Suprapubic skin (tissue), 4 donors: ENCODE measurements at regions not wholly inside any gene's neighbourhood (a gene's known extent, or its start where the extent isn't known, plus 50 kb on each side); places are given as distances from the start of the nearest gene placed in this dataset.
"Not testable (repeated sequence)": the region's sequence is repeated elsewhere in the genome, so short reads cannot be mapped to it uniquely, and the experiment has no call there.

ENCODE experiments used
- DNase-seq, 2 donors: peaks; one replicate each; pipeline ENCODE4 v3.0.0-alpha.2; 2019; ENCODE audit warnings: low spot score in 2 of 2
- H3K27ac ChIP-seq: fragments of 200-600 bp; sonication (generic); one replicate; pipeline ENCODE4 v1.5.1; 2019
- H3K27me3 ChIP-seq: fragments of 200-600 bp; sonication (generic); one replicate; pipeline ENCODE4 v1.5.1; 2019
- H3K36me3 ChIP-seq: fragments of 200-600 bp; sonication (generic); one replicate; pipeline ENCODE4 v1.5.1; 2019
- H3K4me1 ChIP-seq: fragments of 200-600 bp; sonication (generic); one replicate; pipeline ENCODE4 v1.5.1; 2019
- H3K4me3 ChIP-seq: fragments of 200-600 bp; sonication (generic); one replicate; pipeline ENCODE4 v1.5.1; 2019; ENCODE audit warnings: mild to moderate bottlenecking
- H3K9me3 ChIP-seq: fragments of 200-600 bp; sonication (generic); one replicate; pipeline ENCODE4 v1.5.1; 2019
- CTCF ChIP-seq, 2 donors: fragments of 200-600 bp in 1 of 2; fragments of 450-650 bp in 1 of 2; sonication (generic) in 1 of 2; IDR thresholded peaks; one replicate each; pipeline ENCODE4 v1.5.1; 2016 to 2019; ENCODE audit warnings: antibody characterized with exemption in 2 of 2, mild to moderate bottlenecking in 1 of 2, moderate library complexity in 1 of 2
- EP300 ChIP-seq: sonication (generic); formaldehyde crosslinking; IDR thresholded peaks from one replicate; pipeline ENCODE4 v1.6.1; 2017; ENCODE audit warnings: antibody characterized with exemption
- POLR2A ChIP-seq, 2 donors: fragments of 450-650 bp; IDR thresholded peaks; one replicate each; pipeline ENCODE4 v1.6.1; 2017; ENCODE audit warnings: antibody characterized with exemption in 2 of 2, mild to moderate bottlenecking in 2 of 2, moderate library complexity in 2 of 2
- POLR2AphosphoS5 ChIP-seq, 3 donors: sonication (generic); formaldehyde crosslinking; IDR thresholded peaks; one replicate each; pipeline ENCODE4 v1.6.1; 2017; ENCODE audit warnings: antibody characterized with exemption in 3 of 3
- WGBS: methylation state at CpG from one replicate; pipeline ENCODE4 v1.1.5; 2018; 5-methylcytosine and 5-hydroxymethylcytosine counted together

- H3K27ac ChIP-seq, result no peak overlapping the region
- H3K36me3 ChIP-seq, result no peaks in the 10 kb centered on the region
- DNase-seq, result no peak
- no peaks in the 10 kb centered on the region for H3K9me3 ChIP-seq
- H3K27me3 ChIP-seq, result no peaks in the 10 kb centered on the region
- H3K4me3 ChIP-seq, result no peak overlapping the region
- no peaks in the 10 kb centered on the region for H3K4me1 ChIP-seq
- 38% methylated on average over 4 of the region's 4 CpGs for WGBS
- TF ChIP-seq CTCF (IDR thresholded peaks at IDR 0.05), result no peak
- no peak for TF ChIP-seq POLR2A (IDR thresholded peaks at IDR 0.05)
- no peak for TF ChIP-seq EP300
- no peak for TF ChIP-seq POLR2AphosphoS5 (IDR thresholded peaks at IDR 0.05)
These were observed 1072.8 kb downstream of the UQCRFS1 start for GRCh38 chr19:28140201-28140600.

- DNase-seq, result no peak
- H3K27me3 ChIP-seq, result no peaks in the 10 kb centered on the region
- H3K36me3 ChIP-seq, result no peaks in the 10 kb centered on the region
- no peaks in the 10 kb centered on the region for H3K4me1 ChIP-seq
- no peak for TF ChIP-seq EP300
- TF ChIP-seq CTCF (IDR thresholded peaks at IDR 0.05), result no peak
- TF ChIP-seq POLR2AphosphoS5 (IDR thresholded peaks at IDR 0.05), result no peak
- TF ChIP-seq POLR2A (IDR thresholded peaks at IDR 0.05), result no peak
- no peak overlapping the region for H3K27ac ChIP-seq
- no peaks in the 10 kb centered on the region for H3K9me3 ChIP-seq
- 84% methylated on average over 3 of the region's 4 CpGs for WGBS
- no peak overlapping the region for H3K4me3 ChIP-seq
These were observed 1075.2 kb downstream of the UQCRFS1 start for GRCh38 chr19:28137772-28138171.

GRCh38 chr19:28136796-28137195 lies 1076.2 kb downstream of the UQCRFS1 start:
- Histone ChIP-seq H3K27ac (no peak overlapping the region), H3K4me3 (no peak overlapping the region), H3K27me3 (no peaks in the 10 kb centered on the region), H3K4me1 (no peaks in the 10 kb centered on the region), H3K36me3 (no peaks in the 10 kb centered on the region), H3K9me3 (no peaks in the 10 kb centered on the region)
- no peak for DNase-seq
- TF ChIP-seq EP300, result no peak
- no peak for TF ChIP-seq POLR2A (IDR thresholded peaks at IDR 0.05)
- TF ChIP-seq CTCF (IDR thresholded peaks at IDR 0.05), result no peak
- TF ChIP-seq POLR2AphosphoS5 (IDR thresholded peaks at IDR 0.05), result no peak
- WGBS, result 81% methylated on average over 2 of the region's 2 CpGs

- Histone ChIP-seq H3K4me1 (no peaks in the 10 kb centered on the region), H3K27ac (no peak overlapping the region), H3K36me3 (no peaks in the 10 kb centered on the region), H3K9me3 (no peaks in the 10 kb centered on the region), H3K27me3 (no peaks in the 10 kb centered on the region), H3K4me3 (no peak overlapping the region)
- no peak for DNase-seq
- TF ChIP-seq POLR2AphosphoS5 (IDR thresholded peaks at IDR 0.05), result no peak
- TF ChIP-seq CTCF (IDR thresholded peaks at IDR 0.05), result no peak
- TF ChIP-seq POLR2A (IDR thresholded peaks at IDR 0.05), result no peak
- TF ChIP-seq EP300, result no peak
These were observed 1077.1 kb downstream of the UQCRFS1 start for GRCh38 chr19:28135825-28136224.

GRCh38 chr19:28134311-28134710 lies 1078.6 kb downstream of the UQCRFS1 start:
- 62% methylated on average over 3 of the region's 3 CpGs for WGBS
- no peak overlapping the region for H3K4me3 ChIP-seq
- H3K36me3 ChIP-seq, result no peaks in the 10 kb centered on the region
- H3K9me3 ChIP-seq, result no peaks in the 10 kb centered on the region
- H3K4me1 ChIP-seq, result no peaks in the 10 kb centered on the region
- no peaks in the 10 kb centered on the region for H3K27me3 ChIP-seq
- TF ChIP-seq POLR2A (IDR thresholded peaks at IDR 0.05) (no peak), POLR2AphosphoS5 (IDR thresholded peaks at IDR 0.05) (no peak), EP300 (no peak)
- H3K27ac ChIP-seq, result no peak overlapping the region
- no peak for DNase-seq

GRCh38 chr19:28130881-28131280 lies 1082.1 kb downstream of the UQCRFS1 start:
- WGBS, result 60% methylated on average over 5 of the region's 8 CpGs
- H3K9me3 ChIP-seq, DNase-seq, H3K27ac ChIP-seq, H3K36me3 ChIP-seq, H3K4me3 ChIP-seq, H3K27me3 ChIP-seq, H3K4me1 ChIP-seq: not testable (repeated sequence)
